ENCODE measurements at regions not wholly inside any gene's neighbourhood (a gene's known extent, or its start where the extent isn't known, plus 50 kb on each side); places are given as distances from the start of the nearest gene placed in this dataset.

DNA sequence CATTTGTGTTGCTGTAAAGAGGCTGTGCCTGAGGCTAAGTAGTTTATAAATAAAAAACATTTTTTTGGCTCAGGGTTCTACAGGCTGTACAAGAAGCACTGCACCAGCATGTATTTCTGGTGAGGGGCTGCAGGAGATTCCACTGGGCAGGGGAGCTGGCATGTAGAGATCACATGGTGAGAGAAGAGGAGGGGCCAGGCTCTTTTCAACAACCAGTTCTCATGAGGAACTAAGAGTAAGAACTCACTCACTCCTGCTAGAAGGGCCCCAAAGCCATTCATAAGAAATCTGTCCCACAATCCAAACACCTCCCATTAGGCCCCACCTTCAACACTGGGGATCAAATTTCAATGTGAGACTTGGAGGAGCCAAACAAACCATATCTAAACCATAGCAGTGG is 214.9 kb upstream of the LMCD1 start:
- TF ChIP-seq POLR2AphosphoS5 (IDR thresholded peaks at IDR 0.05) (no peak), POLR2A (IDR thresholded peaks at IDR 0.05) (no peak), EP300 (IDR thresholded peaks at IDR 0.05; ENCODE audit: low read depth) (no peak)
- TF ChIP-seq, protein P1, sequence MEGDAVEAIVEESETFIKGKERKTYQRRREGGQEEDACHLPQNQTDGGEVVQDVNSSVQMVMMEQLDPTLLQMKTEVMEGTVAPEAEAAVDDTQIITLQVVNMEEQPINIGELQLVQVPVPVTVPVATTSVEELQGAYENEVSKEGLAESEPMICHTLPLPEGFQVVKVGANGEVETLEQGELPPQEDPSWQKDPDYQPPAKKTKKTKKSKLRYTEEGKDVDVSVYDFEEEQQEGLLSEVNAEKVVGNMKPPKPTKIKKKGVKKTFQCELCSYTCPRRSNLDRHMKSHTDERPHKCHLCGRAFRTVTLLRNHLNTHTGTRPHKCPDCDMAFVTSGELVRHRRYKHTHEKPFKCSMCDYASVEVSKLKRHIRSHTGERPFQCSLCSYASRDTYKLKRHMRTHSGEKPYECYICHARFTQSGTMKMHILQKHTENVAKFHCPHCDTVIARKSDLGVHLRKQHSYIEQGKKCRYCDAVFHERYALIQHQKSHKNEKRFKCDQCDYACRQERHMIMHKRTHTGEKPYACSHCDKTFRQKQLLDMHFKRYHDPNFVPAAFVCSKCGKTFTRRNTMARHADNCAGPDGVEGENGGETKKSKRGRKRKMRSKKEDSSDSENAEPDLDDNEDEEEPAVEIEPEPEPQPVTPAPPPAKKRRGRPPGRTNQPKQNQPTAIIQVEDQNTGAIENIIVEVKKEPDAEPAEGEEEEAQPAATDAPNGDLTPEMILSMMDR (IDR thresholded peaks at IDR 0.05): no peak
